GM12873 (cell line): ENCODE measurements at regions not wholly inside any gene's neighbourhood (a gene's known extent, or its start where the extent isn't known, plus 50 kb on each side); places are given as distances from the start of the nearest gene placed in this dataset.

Experiments used
- CTCF ChIP-seq: IDR thresholded peaks from 2 replicates; pipeline ENCODE4 v1.5.1; 2012; ENCODE audit warnings: low read depth, mild to moderate bottlenecking, moderate library complexity, low read length, control low read depth; ENCODE audit not compliant: insufficient read depth; ENCODE audit errors: missing control alignments

- TF ChIP-seq CTCF = no peak
These were observed 829.4 kb downstream of the TRIB2 start for GRCh38 chr2:13546131-13546530.

GRCh38 chr2:13550285-13551231 lies 833.8 kb downstream of the TRIB2 start:
- TF ChIP-seq CTCF = no peak

- TF ChIP-seq CTCF = no peak
These were observed 841.6 kb downstream of the TRIB2 start for GRCh38 chr2:13558368-13558767.

- TF ChIP-seq CTCF = no peak
These were observed 843.6 kb downstream of the TRIB2 start for GRCh38 chr2:13560322-13560721.

GRCh38 chr2:13572466-13572865 lies 855.7 kb downstream of the TRIB2 start:
- no peak for TF ChIP-seq CTCF

GRCh38 chr2:13574831-13575230 lies 858.1 kb downstream of the TRIB2 start:
- no peak for TF ChIP-seq CTCF

GRCh38 chr2:13576406-13577036 lies 859.8 kb downstream of the TRIB2 start:
- TF ChIP-seq CTCF = no peak
